Cardiac muscle cell (in vitro differentiated cells and primary cell): ENCODE measurements at regions not wholly inside any gene's neighbourhood (a gene's known extent, or its start where the extent isn't known, plus 50 kb on each side); places are given as distances from the start of the nearest gene placed in this dataset.
A peak's percentile ranks its signal among the peaks of the same experiment; 100 is the strongest.

Source experiments
- DNase-seq, 2 donors: peaks; one replicate each; pipeline versions ENCODE4 v3.0.0 to v3.0.0-alpha.2; 2010 to 2017; ENCODE audit warnings: low read depth in 1 of 2, low spot score in 1 of 2
- H3K27ac ChIP-seq: fragments of 200-600 bp; sonication (generic); 2 replicates; pipeline ENCODE4 v1.5.1; 2016
- H3K27me3 ChIP-seq: fragments of 200-600 bp; sonication (generic); 2 replicates; pipeline ENCODE4 v1.6.0; 2016; ENCODE audit warnings: control low read depth
- H3K36me3 ChIP-seq: fragments of 200-600 bp; sonication (generic); 2 replicates; pipeline ENCODE4 v1.5.1; 2016; ENCODE audit warnings: control low read depth
- H3K4me1 ChIP-seq: fragments of 200-600 bp; sonication (generic); 2 replicates; pipeline ENCODE4 v1.8.1; 2017; ENCODE audit warnings: low read depth, mild to moderate bottlenecking, mixed run types
- H3K4me3 ChIP-seq: fragments of 200-600 bp; sonication (generic); 2 replicates; pipeline ENCODE4 v1.5.1; 2016; ENCODE audit warnings: mild to moderate bottlenecking
- H3K9me3 ChIP-seq: fragments of 200-600 bp; sonication (generic); 2 replicates; pipeline ENCODE4 v1.5.1; 2017; ENCODE audit warnings: low read depth, mild to moderate bottlenecking, control low read depth
- CTCF ChIP-seq: IDR thresholded peaks from 2 replicates; pipeline ENCODE4 v1.5.1; 2012; ENCODE audit warnings: low read depth, mild to moderate bottlenecking, low read length

GRCh38 chr7:12794722-12795302 is 107.4 kb downstream of the ARL4A start:
- no peak for DNase-seq
- no peak for TF ChIP-seq CTCF
- Histone ChIP-seq H3K36me3 (no peaks in the 10 kb centered on the region), H3K4me3 (no peak overlapping the region), H3K4me1 (no peaks in the 10 kb centered on the region), H3K27me3 (no peaks in the 10 kb centered on the region), H3K9me3 (no peaks in the 10 kb centered on the region), H3K27ac (no peak overlapping the region)

GRCh38 chr7:12796397-12797127 is 109.1 kb downstream of the ARL4A start:
- Histone ChIP-seq H3K27me3 (no peaks in the 10 kb centered on the region), H3K4me3 (no peak overlapping the region), H3K27ac (no peak overlapping the region), H3K4me1 (no peaks in the 10 kb centered on the region), H3K9me3 (no peaks in the 10 kb centered on the region), H3K36me3 (no peaks in the 10 kb centered on the region)
- no peak for TF ChIP-seq CTCF
- no peak for DNase-seq

- no peak overlapping the region for H3K4me3 ChIP-seq
- no peak overlapping the region for H3K27ac ChIP-seq
- no peaks in the 10 kb centered on the region for H3K9me3 ChIP-seq
- no peaks in the 10 kb centered on the region for H3K4me1 ChIP-seq
- H3K36me3 ChIP-seq, result no peaks in the 10 kb centered on the region
- TF ChIP-seq CTCF, result no peak
- peak in 1 of 2 donors; percentile 10 for DNase-seq
- no peaks in the 10 kb centered on the region for H3K27me3 ChIP-seq
These were observed 113.1 kb downstream of the ARL4A start for GRCh38 chr7:12800486-12800885.

GRCh38 chr7:12801107-12801506 is 113.7 kb downstream of the ARL4A start:
- Histone ChIP-seq H3K36me3 (no peaks in the 10 kb centered on the region), H3K4me1 (no peaks in the 10 kb centered on the region), H3K4me3 (no peak overlapping the region), H3K9me3 (no peaks in the 10 kb centered on the region), H3K27me3 (no peaks in the 10 kb centered on the region), H3K27ac (no peak overlapping the region)
- no peak for TF ChIP-seq CTCF
- no peak for DNase-seq

- DNase-seq, result no peak
- H3K4me3 ChIP-seq, result no peak overlapping the region
- no peaks in the 10 kb centered on the region for H3K4me1 ChIP-seq
- H3K27ac ChIP-seq, result no peak overlapping the region
- no peaks in the 10 kb centered on the region for H3K9me3 ChIP-seq
- no peaks in the 10 kb centered on the region for H3K27me3 ChIP-seq
- no peak for TF ChIP-seq CTCF
- no peaks in the 10 kb centered on the region for H3K36me3 ChIP-seq
These were observed 114.6 kb downstream of the ARL4A start for GRCh38 chr7:12802070-12802469.
